Cardiac septum (tissue), 1 donor: ENCODE measurements at regions not wholly inside any gene's neighbourhood (a gene's known extent, or its start where the extent isn't known, plus 50 kb on each side); places are given as distances from the start of the nearest gene placed in this dataset.
A peak's percentile ranks its signal among the peaks of the same experiment; 100 is the strongest.

ENCODE experiments used
- DNase-seq: peaks from one replicate; pipeline ENCODE4 v3.0.0-alpha.2; 2020; ENCODE audit warnings: low spot score
- intact Hi-C: fragments of 100-400 bp; cut with DNase I; formaldehyde crosslinking; loops from one replicate; pipeline ENCODE4 v1.14.0; 2022
- donor health status: DM: no; HTN: no; CAD: no.

- no peak for DNase-seq
- intact Hi-C loops, result loop anchor here (5.0 kb wide), 1 partner anchor 40 kb away; no protein-coding TSS in a partner anchor
Measured at GRCh38 chr2:43032213-43033015, 194.0 kb downstream of the ZFP36L2 start.

GRCh38 chr2:43031471-43032212 lies 194.8 kb downstream of the ZFP36L2 start:
- intact Hi-C loops, result loop anchor here (5.0 kb wide), 1 partner anchor 41 kb away; no protein-coding TSS in a partner anchor

GRCh38 chr2:43030551-43031307 lies 195.7 kb downstream of the ZFP36L2 start:
- intact Hi-C loops, result loop anchor here (5.0 kb wide), 1 partner anchor 42 kb away; no protein-coding TSS in a partner anchor
- no peak for DNase-seq

More at GRCh38 chr2:43031471-43032212, 194.8 kb downstream of the ZFP36L2 start:
- DNase-seq, result no peak

- no peak for DNase-seq
- intact Hi-C loops, result no loop called here
Measured at GRCh38 chr2:43029186-43029585, 197.2 kb downstream of the ZFP36L2 start.

GRCh38 chr2:43028188-43028587 lies 198.2 kb downstream of the ZFP36L2 start:
- intact Hi-C loops, result no loop called here
- no peak for DNase-seq

GRCh38 chr2:43027097-43027873 lies 199.1 kb downstream of the ZFP36L2 start:
- no peak for DNase-seq
- intact Hi-C loops, result no loop called here

GRCh38 chr2:43026426-43027096 lies 199.8 kb downstream of the ZFP36L2 start:
- intact Hi-C loops, result no loop called here
- DNase-seq, result no peak

GRCh38 chr2:43025709-43026295 lies 200.6 kb downstream of the ZFP36L2 start:
- no peak for DNase-seq
- intact Hi-C loops, result loop anchor here (2.0 kb wide), 1 partner anchor 201 kb away; the partner anchor contains the start of gene ZFP36L2

- intact Hi-C loops, result loop anchor here (2.0 to 5.0 kb wide), 4 partner anchors 47 to 458 kb away; partner anchors contain the start of gene ZFP36L2
- no peak for DNase-seq
Measured at GRCh38 chr2:43024515-43025011, 201.8 kb downstream of the ZFP36L2 start.

GRCh38 chr2:43023791-43024514 lies 202.5 kb downstream of the ZFP36L2 start:
- intact Hi-C loops, result loop anchor here (2.0 to 5.0 kb wide), 4 partner anchors 47 to 458 kb away; partner anchors contain the start of gene ZFP36L2
- no peak for DNase-seq

- intact Hi-C loops, result loop anchor here (5.0 kb wide), 3 partner anchors 46 to 459 kb away; no protein-coding TSS in a partner anchor
- no peak for DNase-seq
Measured at GRCh38 chr2:43022896-43023295, 203.5 kb downstream of the ZFP36L2 start.

- no peak for DNase-seq
- intact Hi-C loops, result loop anchor here (5.0 kb wide), 3 partner anchors 45 to 460 kb away; no protein-coding TSS in a partner anchor
Measured at GRCh38 chr2:43021791-43022509, 204.5 kb downstream of the ZFP36L2 start.

GRCh38 chr2:43020990-43021669 lies 205.3 kb downstream of the ZFP36L2 start:
- intact Hi-C loops, result loop anchor here (5.0 kb wide), 3 partner anchors 44 to 461 kb away; no protein-coding TSS in a partner anchor
- DNase-seq, result no peak

- intact Hi-C loops, result loop anchor here (5.0 kb wide), 3 partner anchors 43 to 462 kb away; no protein-coding TSS in a partner anchor
- peak; percentile 29 for DNase-seq
Measured at GRCh38 chr2:43020296-43020695, 206.1 kb downstream of the ZFP36L2 start.

- intact Hi-C loops, result loop anchor here (5.0 kb wide), 3 partner anchors 42 to 463 kb away; no protein-coding TSS in a partner anchor
- peak; percentile 50 for DNase-seq
Measured at GRCh38 chr2:43019536-43020183, 206.7 kb downstream of the ZFP36L2 start.
